ENCODE measurements at regions not wholly inside any gene's neighbourhood (a gene's known extent, or its start where the extent isn't known, plus 50 kb on each side); places are given as distances from the start of the nearest gene placed in this dataset.

DNA sequence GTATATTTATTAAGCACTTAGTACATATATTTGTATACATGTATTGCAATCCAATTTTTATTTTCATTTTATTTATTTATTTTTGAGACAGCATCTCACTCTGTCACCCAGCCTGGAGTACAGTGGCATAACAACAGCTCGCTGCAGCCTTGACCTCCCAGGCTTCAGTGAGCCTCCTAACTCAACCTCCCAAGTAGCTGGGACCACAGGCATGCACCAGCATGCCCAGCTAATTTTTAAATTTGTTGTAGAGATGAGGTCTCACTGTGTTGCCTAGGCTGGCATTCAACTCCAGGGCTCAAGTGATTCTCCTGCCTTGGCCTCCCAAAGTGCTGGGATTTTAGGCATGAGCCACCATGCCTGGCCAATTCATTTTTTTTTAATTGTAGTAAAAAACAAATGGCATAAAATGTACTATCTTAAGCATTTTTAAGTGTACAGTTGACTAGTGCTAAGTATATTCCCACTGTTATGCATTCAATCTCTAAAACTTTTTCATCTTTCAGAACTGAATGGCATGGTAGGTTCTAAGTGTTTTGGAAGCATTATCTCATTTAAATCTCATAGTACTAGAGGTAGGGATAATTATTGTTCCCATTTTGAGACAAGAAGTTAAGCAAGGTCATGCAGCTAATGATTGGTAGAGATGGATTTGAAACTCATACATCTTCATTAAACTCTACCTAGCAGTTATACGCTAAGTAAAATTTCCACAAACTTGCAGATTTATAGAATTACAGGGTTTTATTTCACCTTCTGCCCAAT, 264.0 kb upstream of the NFE2L3 start:
- intact Hi-C loops (cut with DNase I) = no loop called here
- WGBS, 2 donors = 96 to 97% methylated on average over 2 of the region's 2 CpGs
- Histone ChIP-seq H3K4me1 (peaks cover 0 to 4% (median 0%) of the 10 kb centered on the region in 4 donors), H3K27ac (no peak overlapping the region), H3K9me3 (no peaks in the 10 kb centered on the region), H3K36me3 (no peaks in the 10 kb centered on the region), H3K27me3 (peaks cover 0 to 46% (median 20%) of the 10 kb centered on the region in 3 donors), H3K4me3 (no peak overlapping the region)
- TF ChIP-seq, protein P1, sequence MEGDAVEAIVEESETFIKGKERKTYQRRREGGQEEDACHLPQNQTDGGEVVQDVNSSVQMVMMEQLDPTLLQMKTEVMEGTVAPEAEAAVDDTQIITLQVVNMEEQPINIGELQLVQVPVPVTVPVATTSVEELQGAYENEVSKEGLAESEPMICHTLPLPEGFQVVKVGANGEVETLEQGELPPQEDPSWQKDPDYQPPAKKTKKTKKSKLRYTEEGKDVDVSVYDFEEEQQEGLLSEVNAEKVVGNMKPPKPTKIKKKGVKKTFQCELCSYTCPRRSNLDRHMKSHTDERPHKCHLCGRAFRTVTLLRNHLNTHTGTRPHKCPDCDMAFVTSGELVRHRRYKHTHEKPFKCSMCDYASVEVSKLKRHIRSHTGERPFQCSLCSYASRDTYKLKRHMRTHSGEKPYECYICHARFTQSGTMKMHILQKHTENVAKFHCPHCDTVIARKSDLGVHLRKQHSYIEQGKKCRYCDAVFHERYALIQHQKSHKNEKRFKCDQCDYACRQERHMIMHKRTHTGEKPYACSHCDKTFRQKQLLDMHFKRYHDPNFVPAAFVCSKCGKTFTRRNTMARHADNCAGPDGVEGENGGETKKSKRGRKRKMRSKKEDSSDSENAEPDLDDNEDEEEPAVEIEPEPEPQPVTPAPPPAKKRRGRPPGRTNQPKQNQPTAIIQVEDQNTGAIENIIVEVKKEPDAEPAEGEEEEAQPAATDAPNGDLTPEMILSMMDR (IDR thresholded peaks at IDR 0.05) = no peak
- TF ChIP-seq EP300 (IDR thresholded peaks at IDR 0.05) (no peak), POLR2AphosphoS5 (IDR thresholded peaks at IDR 0.05) (no peak), POLR2A (IDR thresholded peaks at IDR 0.05) (no peak)
- no peak for DNase-seq

DNA sequence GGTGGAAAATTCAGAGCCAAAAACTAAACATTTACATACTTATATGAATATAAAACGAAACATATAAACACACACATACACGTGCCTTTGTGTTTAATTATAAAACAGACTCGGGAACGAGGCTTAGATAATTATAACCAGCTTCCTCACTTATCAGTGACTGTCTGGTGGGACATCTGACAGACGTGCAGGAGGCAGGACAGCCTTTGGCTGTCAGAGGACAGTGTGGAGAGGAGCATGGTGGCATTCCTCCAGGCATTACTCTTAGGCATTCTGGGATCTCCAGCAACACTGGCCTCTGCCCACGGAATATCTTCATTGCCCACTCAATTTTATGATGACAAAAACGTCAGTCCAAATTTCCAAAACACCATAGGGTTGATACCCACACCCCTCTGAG, 262.2 kb upstream of the NFE2L3 start:
- intact Hi-C loops (cut with DNase I) = loop anchor here (5.0 kb wide), 2 partner anchors 173 to 778 kb away; no protein-coding TSS in a partner anchor
- DNase-seq = no peak
- Histone ChIP-seq H3K4me3 (no peak overlapping the region), H3K27me3 (peaks cover 0 to 45% (median 23%) of the 10 kb centered on the region in 3 donors), H3K4me1 (peaks cover 0 to 11% (median 3%) of the 10 kb centered on the region in 4 donors), H3K27ac (no peak overlapping the region), H3K36me3 (no peaks in the 10 kb centered on the region), H3K9me3 (no peaks in the 10 kb centered on the region)
- TF ChIP-seq POLR2AphosphoS5 (IDR thresholded peaks at IDR 0.05) (no peak), EP300 (IDR thresholded peaks at IDR 0.05) (no peak), POLR2A (IDR thresholded peaks at IDR 0.05) (no peak)
- TF ChIP-seq, protein P1 (IDR thresholded peaks at IDR 0.05) = no peak
- WGBS, 2 donors = 57 to 75% methylated on average over 7 of the region's 7 CpGs

DNA sequence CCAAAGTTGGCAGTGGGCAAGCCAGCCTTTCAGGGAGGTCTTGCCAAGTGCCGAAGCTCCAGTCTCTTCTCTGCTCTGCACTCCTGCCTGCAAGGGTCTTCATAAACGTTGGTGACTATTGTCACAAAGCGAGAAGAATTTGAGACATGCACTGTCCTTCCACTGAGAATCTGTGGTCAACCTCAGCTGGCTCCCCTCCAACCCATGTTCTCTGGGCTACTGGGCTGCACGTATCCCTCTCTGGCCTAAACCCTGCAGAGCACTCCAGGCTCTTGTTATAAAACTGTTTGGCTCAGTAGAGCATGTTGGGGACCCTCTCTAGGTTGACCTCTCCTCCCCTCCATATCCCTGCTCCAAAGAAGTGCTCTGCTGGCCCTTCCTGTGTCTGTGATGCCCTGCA, 260.4 kb upstream of the NFE2L3 start:
- intact Hi-C loops (cut with DNase I) = loop anchor here (5.0 kb wide), 2 partner anchors 171 to 776 kb away; no protein-coding TSS in a partner anchor
- TF ChIP-seq POLR2AphosphoS5 (IDR thresholded peaks at IDR 0.05) = no peak
- no peak for TF ChIP-seq POLR2A (IDR thresholded peaks at IDR 0.05)
- TF ChIP-seq, protein P1 (IDR thresholded peaks at IDR 0.05) = no peak
- no peak for TF ChIP-seq EP300 (IDR thresholded peaks at IDR 0.05)
- Histone ChIP-seq H3K27ac (no peak overlapping the region), H3K4me3 (no peak overlapping the region), H3K36me3 (no peaks in the 10 kb centered on the region), H3K4me1 (peaks cover 0 to 20% (median 9%) of the 10 kb centered on the region in 4 donors), H3K9me3 (no peaks in the 10 kb centered on the region), H3K27me3 (peaks cover 0 to 51% (median 23%) of the 10 kb centered on the region in 3 donors)
- DNase-seq = no peak
- 75 to 85% methylated on average over 4 of the region's 4 CpGs for WGBS, 2 donors

DNA sequence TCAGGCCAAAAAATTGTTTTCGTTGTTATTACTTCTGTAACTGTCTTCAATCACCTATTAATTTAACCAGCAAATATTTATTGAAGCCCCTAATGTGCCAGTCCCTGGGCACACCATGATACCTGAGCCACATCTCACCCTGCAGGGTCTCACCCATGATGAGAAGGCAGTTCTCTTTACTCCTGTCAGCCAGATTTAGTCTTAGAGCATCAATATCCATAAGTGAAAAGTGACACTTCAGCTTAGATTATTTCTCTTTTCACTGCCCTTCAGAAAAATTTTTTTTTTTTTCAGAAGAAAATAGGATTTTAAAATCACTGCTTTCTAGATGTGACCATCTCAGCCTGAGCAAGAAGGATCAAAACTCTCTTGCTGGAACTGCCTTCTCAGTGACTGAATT, 258.6 kb upstream of the NFE2L3 start:
- H3K4me1 ChIP-seq = peaks cover 0 to 20% (median 9%) of the 10 kb centered on the region in 4 donors
- TF ChIP-seq EP300 (IDR thresholded peaks at IDR 0.05) (no peak), POLR2A (IDR thresholded peaks at IDR 0.05) (no peak), POLR2AphosphoS5 (IDR thresholded peaks at IDR 0.05) (no peak)
- TF ChIP-seq, protein P1 (IDR thresholded peaks at IDR 0.05) = no peak
- H3K36me3 ChIP-seq = no peaks in the 10 kb centered on the region
- intact Hi-C loops (cut with DNase I) = loop anchor here (1.0 to 5.0 kb wide), 3 partner anchors 169 to 774 kb away; no protein-coding TSS in a partner anchor
- DNase-seq = no peak
- 13 to 18% methylated on average over 1 of the region's 1 CpG for WGBS, 2 donors
- H3K4me3 ChIP-seq = peak overlapping the region in 3 of 4 donors; percentile 36 to 46 (median 42)
- no peak overlapping the region for H3K27ac ChIP-seq
- peaks cover 0 to 33% (median 17%) of the 10 kb centered on the region in 3 donors for H3K27me3 ChIP-seq
- no peaks in the 10 kb centered on the region for H3K9me3 ChIP-seq

All from sigmoid colon (tissue), 6 donors.